ENCODE measurements at regions not wholly inside any gene's neighbourhood (a gene's known extent, or its start where the extent isn't known, plus 50 kb on each side); places are given as distances from the start of the nearest gene placed in this dataset.

DNA sequence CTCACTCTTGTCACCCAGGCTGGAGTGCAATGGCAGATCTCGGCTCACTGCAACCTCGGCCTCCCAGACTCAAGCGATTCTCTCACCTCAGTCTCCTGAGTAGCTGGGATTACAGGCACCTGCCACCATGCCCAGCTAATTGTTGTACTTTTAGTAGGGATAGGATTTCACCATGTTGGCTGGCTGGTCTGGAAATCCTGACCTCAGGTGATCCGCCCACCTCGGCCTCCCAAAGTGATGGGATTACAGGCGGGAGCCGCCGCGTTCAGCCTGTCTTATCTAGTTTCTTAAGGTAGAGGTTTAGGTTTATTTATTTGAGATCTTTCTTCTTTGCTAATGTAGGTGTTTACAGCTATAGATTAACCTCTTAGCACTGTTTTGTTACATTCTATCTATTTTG, 708.8 kb downstream of the ZNF385D start:
- H2AK9ac ChIP-seq (replicated peaks; ENCODE audit: low read depth, low read length, poor library complexity), result no peak overlapping the region
- H3K27me3 ChIP-seq (ENCODE audit: control insufficient read depth, insufficient read depth, low read length), result no peaks in the 10 kb centered on the region
- H3K4me1 ChIP-seq (ENCODE audit: control insufficient read depth, insufficient read depth, low read length), result no peaks in the 10 kb centered on the region
- no peaks in the 10 kb centered on the region for H3K9me1 ChIP-seq (ENCODE audit: insufficient read depth, low read length)
- H3K79me1 ChIP-seq (ENCODE audit: low read depth in 1 of 2, low read length in 2 of 2), result no peaks in the 10 kb centered on the region
- ATAC-seq (ENCODE audit: low read depth), result no peak
- dilution Hi-C loops (cut with HindIII; ENCODE audit: low sequenced_read_pairs, unreplicated experiment), result no loop called here
- no peaks in the 10 kb centered on the region for H3K9me3 ChIP-seq (ENCODE audit: control insufficient read depth, insufficient read depth, low read length)
- H3K4me2 ChIP-seq (ENCODE audit: low read depth, low read length), result no peak overlapping the region
- no peak overlapping the region for H2BK5ac ChIP-seq (ENCODE audit: low read depth, low read length, poor library complexity, severe bottlenecking)
- H3K9ac ChIP-seq (ENCODE audit: low read depth, low read length), result no peak overlapping the region
- BruUV-seq (replicated peaks), result no TSS peak
- H3K36me3 ChIP-seq (ENCODE audit: control insufficient read depth, insufficient read depth, low read length), result no peaks in the 10 kb centered on the region
- H3K4ac ChIP-seq (ENCODE audit: low read depth, low read length), result no peak overlapping the region
- H4K8ac ChIP-seq (ENCODE audit: low read depth in 2 of 2, low read length in 2 of 2), result no peak overlapping the region
- H2AFZ ChIP-seq (replicated peaks; ENCODE audit: low read length, poor library complexity), result no peak overlapping the region
- intact Hi-C loops (cut with micrococcal nuclease), result no loop called here
- H3K27ac ChIP-seq (ENCODE audit: insufficient read depth, low read length), result no peak overlapping the region
- H4K91ac ChIP-seq (ENCODE audit: insufficient read depth, low read depth, low read length), result no peak overlapping the region
- CTCF ChIA-PET, result interaction anchor here (1.4 kb wide), 1 partner anchor 66 kb away, joined by 4 read pairs; no protein-coding TSS in a partner anchor
- H3K56ac ChIP-seq (ENCODE audit: extremely low read depth, insufficient read depth, low read length), result no peak overlapping the region
- no peak overlapping the region for H2BK20ac ChIP-seq (ENCODE audit: low read depth, low read length)
- H3K4me3 ChIP-seq (ENCODE audit: insufficient read depth, low read depth, low read length), result no peak overlapping the region
- H3K23ac ChIP-seq (ENCODE audit: low read depth, low read length), result no peak overlapping the region
- no peaks in the 10 kb centered on the region for H4K20me1 ChIP-seq (ENCODE audit: insufficient read depth, low read length)
- H4K5ac ChIP-seq (ENCODE audit: low read depth, low read length), result no peak overlapping the region
- WGBS, 2 experiments (ENCODE audit: extremely low coverage in 2 of 2, insufficient read length in 1 of 2), result no CpG with 5 or more reads among the region's 9 CpGs
- TF ChIP-seq, protein P1, sequence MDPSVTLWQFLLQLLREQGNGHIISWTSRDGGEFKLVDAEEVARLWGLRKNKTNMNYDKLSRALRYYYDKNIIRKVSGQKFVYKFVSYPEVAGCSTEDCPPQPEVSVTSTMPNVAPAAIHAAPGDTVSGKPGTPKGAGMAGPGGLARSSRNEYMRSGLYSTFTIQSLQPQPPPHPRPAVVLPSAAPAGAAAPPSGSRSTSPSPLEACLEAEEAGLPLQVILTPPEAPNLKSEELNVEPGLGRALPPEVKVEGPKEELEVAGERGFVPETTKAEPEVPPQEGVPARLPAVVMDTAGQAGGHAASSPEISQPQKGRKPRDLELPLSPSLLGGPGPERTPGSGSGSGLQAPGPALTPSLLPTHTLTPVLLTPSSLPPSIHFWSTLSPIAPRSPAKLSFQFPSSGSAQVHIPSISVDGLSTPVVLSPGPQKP (IDR thresholded peaks at IDR 0.05; ENCODE audit: borderline replicate concordance, low read depth, low read length), result no peak
- TF ChIP-seq NFE2L2 (IDR thresholded peaks at IDR 0.05; ENCODE audit: low read depth, low read length) (no peak), RCOR1 (IDR thresholded peaks at IDR 0.05; ENCODE audit: insufficient replicate concordance, low read length) (no peak)
- H3K18ac ChIP-seq (ENCODE audit: low read depth, low read length), result no peak overlapping the region
- H2AK5ac ChIP-seq (ENCODE audit: low read depth, low read length), result no peak overlapping the region
- DNase-seq, result no peak
- no peak overlapping the region for H3K14ac ChIP-seq (replicated peaks; ENCODE audit: low read depth, low read length)
- in situ Hi-C loops (cut with MboI; ENCODE audit: low sequenced_read_pairs), result no loop called here
- H2BK120ac ChIP-seq (ENCODE audit: low read depth, low read length), result no peak overlapping the region
- no peak overlapping the region for H2BK15ac ChIP-seq (ENCODE audit: low read depth, low read length)
- POLR2A ChIA-PET (ENCODE audit: unreplicated experiment), result no interaction called here
